Gastroesophageal sphincter (tissue), 3 donors: ENCODE measurements at regions not wholly inside any gene's neighbourhood (a gene's known extent, or its start where the extent isn't known, plus 50 kb on each side); places are given as distances from the start of the nearest gene placed in this dataset.
"Not testable (repeated sequence)": the region's sequence is repeated elsewhere in the genome, so short reads cannot be mapped to it uniquely, and the experiment has no call there.

Experiments used
- EP300 ChIP-seq: sonication (generic); formaldehyde crosslinking; IDR thresholded peaks from one replicate; pipeline ENCODE4 v1.6.1; 2017; ENCODE audit warnings: antibody characterized with exemption, mild to moderate bottlenecking
- POLR2A ChIP-seq, 2 donors: fragments of 450-650 bp; IDR thresholded peaks; one replicate each; pipeline ENCODE4 v1.6.1; 2017; ENCODE audit warnings: antibody characterized with exemption in 2 of 2, mild to moderate bottlenecking in 2 of 2, moderate library complexity in 1 of 2
- POLR2AphosphoS5 ChIP-seq: sonication (generic); formaldehyde crosslinking; IDR thresholded peaks from one replicate; pipeline ENCODE4 v1.6.1; 2017; ENCODE audit warnings: antibody characterized with exemption
- TF ChIP-seq, protein P1 (sequence below), 4 experiments: fragments of 200-600 bp in 2 of 4; fragments of 450-650 bp in 2 of 4; sonication (generic) in 1 of 4; IDR thresholded peaks; one replicate each; pipeline ENCODE4 v1.5.1; 2017 to 2019; ENCODE audit warnings: antibody characterized with exemption in 4 of 4, mild to moderate bottlenecking in 2 of 4, moderate library complexity in 2 of 4

- TF ChIP-seq, protein P1, sequence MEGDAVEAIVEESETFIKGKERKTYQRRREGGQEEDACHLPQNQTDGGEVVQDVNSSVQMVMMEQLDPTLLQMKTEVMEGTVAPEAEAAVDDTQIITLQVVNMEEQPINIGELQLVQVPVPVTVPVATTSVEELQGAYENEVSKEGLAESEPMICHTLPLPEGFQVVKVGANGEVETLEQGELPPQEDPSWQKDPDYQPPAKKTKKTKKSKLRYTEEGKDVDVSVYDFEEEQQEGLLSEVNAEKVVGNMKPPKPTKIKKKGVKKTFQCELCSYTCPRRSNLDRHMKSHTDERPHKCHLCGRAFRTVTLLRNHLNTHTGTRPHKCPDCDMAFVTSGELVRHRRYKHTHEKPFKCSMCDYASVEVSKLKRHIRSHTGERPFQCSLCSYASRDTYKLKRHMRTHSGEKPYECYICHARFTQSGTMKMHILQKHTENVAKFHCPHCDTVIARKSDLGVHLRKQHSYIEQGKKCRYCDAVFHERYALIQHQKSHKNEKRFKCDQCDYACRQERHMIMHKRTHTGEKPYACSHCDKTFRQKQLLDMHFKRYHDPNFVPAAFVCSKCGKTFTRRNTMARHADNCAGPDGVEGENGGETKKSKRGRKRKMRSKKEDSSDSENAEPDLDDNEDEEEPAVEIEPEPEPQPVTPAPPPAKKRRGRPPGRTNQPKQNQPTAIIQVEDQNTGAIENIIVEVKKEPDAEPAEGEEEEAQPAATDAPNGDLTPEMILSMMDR (IDR thresholded peaks at IDR 0.05), result not testable (repeated sequence)
- TF ChIP-seq POLR2A (IDR thresholded peaks at IDR 0.05); EP300; POLR2AphosphoS5: not testable (repeated sequence)
Measured at GRCh38 chrX:13408599-13408998, 88.7 kb upstream of the ATXN3L start.
